WTC11 (cell line): ENCODE measurements at regions not wholly inside any gene's neighbourhood (a gene's known extent, or its start where the extent isn't known, plus 50 kb on each side); places are given as distances from the start of the nearest gene placed in this dataset.

ENCODE experiments used
- ATAC-seq: fragments of 200-7000 bp; cut with Tn5 transposase; 2 replicates; pipeline ENCODE4 v1.10.0; 2021; ENCODE audit warnings: mild to moderate bottlenecking, moderate library complexity
- CTCF ChIA-PET: fragments of 300-600 bp; sonication (Branson Sonifier 250); formaldehyde crosslinking; loops from one replicate; lab custom pipeline; 2021; ENCODE audit warnings: antibody characterized with exemption; lab: Charles Lee
- POLR2A ChIA-PET: fragments of 350-600 bp; sonication (Branson Sonifier 250); formaldehyde crosslinking; loops from one replicate; lab custom pipeline; 2021; ENCODE audit warnings: antibody characterized with exemption; lab: Charles Lee
- DNase-seq: peaks from one replicate; pipeline ENCODE4 v3.0.0; 2021; ENCODE audit warnings: low spot score
- H3K27ac Mint-ChIP-seq: 2 replicates; pipeline ENCODE4 v1.8.0; 2021; ENCODE audit warnings: mixed read lengths
- H3K27me3 Mint-ChIP-seq: 2 replicates; pipeline ENCODE4 v1.8.0; 2021; ENCODE audit warnings: low read depth, mild to moderate bottlenecking, moderate library complexity, mixed read lengths
- H3K36me3 Mint-ChIP-seq: 2 replicates; pipeline ENCODE4 v1.8.0; 2021; ENCODE audit warnings: mixed read lengths
- H3K4me1 Mint-ChIP-seq: 2 replicates; pipeline ENCODE4 v1.8.0; 2022; ENCODE audit warnings: mixed read lengths
- H3K4me3 Mint-ChIP-seq: 2 replicates; pipeline ENCODE4 v1.8.0; 2021; ENCODE audit warnings: mild to moderate bottlenecking, moderate library complexity, mixed read lengths
- H3K9me3 Mint-ChIP-seq: 2 replicates; pipeline ENCODE4 v1.8.0; 2021; ENCODE audit warnings: mixed read lengths
- ELF4 ChIP-seq: sonication (generic); formaldehyde crosslinking; IDR thresholded peaks from 2 replicates; pipeline ENCODE4 v1.8.1; 2022; ENCODE audit warnings: low read depth, mild to moderate bottlenecking, moderate library complexity, missing genetic modification reagents
- ESRRA ChIP-seq: sonication (generic); formaldehyde crosslinking; IDR thresholded peaks from 2 replicates; pipeline ENCODE4 v1.8.1; 2022; ENCODE audit warnings: mild to moderate bottlenecking, missing genetic modification reagents, borderline replicate concordance
- GTF2I ChIP-seq: fragments of 250-450 bp; sonication (Bioruptor Pico); conservative IDR thresholded peaks from 2 replicates; pipeline ENCODE4 v1.4.0; 2021; ENCODE audit warnings: mild to moderate bottlenecking
- MXD4 ChIP-seq: fragments of 250-450 bp; sonication (Bioruptor Pico); IDR thresholded peaks from 2 replicates; pipeline ENCODE4 v1.8.0; 2021; ENCODE audit warnings: mild to moderate bottlenecking, moderate library complexity, borderline replicate concordance
- NFE2L1 ChIP-seq: sonication (generic); formaldehyde crosslinking; IDR thresholded peaks from 2 replicates; pipeline ENCODE4 v1.8.1; 2023; ENCODE audit warnings: missing genetic modification reagents
- TCF7 ChIP-seq: sonication (generic); formaldehyde crosslinking; IDR thresholded peaks from 2 replicates; pipeline ENCODE4 v1.8.0; 2022; ENCODE audit warnings: mild to moderate bottlenecking, low read depth, missing genetic modification reagents, moderate library complexity
- TEAD4 ChIP-seq: sonication (generic); formaldehyde crosslinking; IDR thresholded peaks from 2 replicates; pipeline ENCODE4 v1.8.0; 2022; ENCODE audit warnings: mild to moderate bottlenecking, missing genetic modification reagents
- TF ChIP-seq, protein P1 (sequence below): sonication (generic); formaldehyde crosslinking; IDR thresholded peaks from 2 replicates; pipeline ENCODE4 v1.8.1; 2023; ENCODE audit warnings: mild to moderate bottlenecking, missing genetic modification reagents, moderate library complexity
- TF ChIP-seq, protein P2 (sequence below): fragments of 250-450 bp; sonication (Bioruptor Pico); IDR thresholded peaks from 2 replicates; pipeline ENCODE4 v1.9.0; 2021; ENCODE audit warnings: mild to moderate bottlenecking
- TF ChIP-seq, protein P3 (sequence below): sonication (generic); formaldehyde crosslinking; IDR thresholded peaks from 2 replicates; pipeline ENCODE4 v1.8.1; 2023; ENCODE audit warnings: mild to moderate bottlenecking, missing genetic modification reagents, borderline replicate concordance
- TF ChIP-seq, protein P4 (sequence below): sonication (generic); formaldehyde crosslinking; IDR thresholded peaks from 2 replicates; pipeline ENCODE4 v1.8.1; 2023; ENCODE audit warnings: mild to moderate bottlenecking, moderate library complexity, missing genetic modification reagents
- TF ChIP-seq, protein P5 (sequence below): sonication (generic); formaldehyde crosslinking; IDR thresholded peaks from 2 replicates; pipeline ENCODE4 v1.8.1; 2022; ENCODE audit warnings: mild to moderate bottlenecking, missing genetic modification reagents, moderate library complexity, borderline replicate concordance
- TF ChIP-seq, protein P6 (sequence below): sonication (generic); formaldehyde crosslinking; IDR thresholded peaks from 2 replicates; pipeline ENCODE4 v1.8.0; 2022; ENCODE audit warnings: mild to moderate bottlenecking, missing genetic modification reagents
- TF ChIP-seq, protein P7 (sequence below): fragments of 250-450 bp; sonication (Bioruptor Pico); IDR thresholded peaks from 2 replicates; pipeline ENCODE4 v1.9.0; 2021; ENCODE audit warnings: mild to moderate bottlenecking, borderline replicate concordance
- TF ChIP-seq, protein P8 (sequence below): sonication (generic); formaldehyde crosslinking; conservative IDR thresholded peaks from 2 replicates; pipeline ENCODE4 v1.8.1; 2022; ENCODE audit warnings: mild to moderate bottlenecking, missing genetic modification reagents
- TF ChIP-seq, protein P9 (sequence below): sonication (generic); formaldehyde crosslinking; IDR thresholded peaks from 2 replicates; pipeline ENCODE4 v1.8.1; 2022; ENCODE audit warnings: missing genetic modification reagents, borderline replicate concordance

DNA sequence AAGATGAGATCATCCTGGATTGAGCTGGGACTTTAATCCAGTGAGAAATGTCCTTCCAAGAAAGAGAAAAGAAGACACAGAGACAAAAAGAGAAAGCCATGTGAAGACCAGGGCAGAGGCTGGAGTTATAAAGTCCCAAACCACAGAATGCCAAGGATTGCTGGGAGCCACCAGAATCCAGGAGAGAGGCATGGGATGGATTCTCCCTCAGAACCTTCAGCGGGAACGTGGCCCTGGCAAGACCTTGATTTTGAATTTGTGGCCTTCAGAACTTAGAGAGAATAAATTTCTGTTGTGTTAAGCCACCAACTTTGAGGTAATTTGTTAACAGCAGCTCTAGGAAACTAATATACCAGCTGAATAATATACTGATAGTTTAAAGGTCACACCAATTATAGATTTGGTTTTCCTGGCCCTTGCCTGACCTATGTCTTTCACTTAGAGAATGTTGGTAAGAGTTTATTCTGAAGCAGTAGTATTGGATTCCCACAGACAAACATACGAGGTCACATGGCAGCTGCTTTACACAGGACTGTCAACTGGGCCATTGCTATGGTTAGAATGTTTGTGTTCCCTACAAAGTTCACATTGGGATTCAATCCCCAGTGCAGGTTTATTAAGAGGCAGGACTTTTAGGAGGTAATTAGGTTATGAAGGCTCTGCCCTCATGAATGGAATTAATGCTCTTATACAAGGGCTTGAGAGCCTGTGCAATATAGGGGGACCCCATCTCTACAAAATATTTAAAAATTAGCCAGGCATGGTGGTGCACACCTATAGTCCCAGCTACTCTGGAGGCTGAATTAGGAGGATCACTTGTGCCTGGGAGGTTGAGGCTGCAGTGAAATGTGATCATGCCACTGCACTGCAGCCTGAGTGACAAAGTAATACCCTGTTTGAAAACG is 156.5 kb upstream of the EEA1 start:
- Mint-ChIP-seq H3K4me3 (no peak overlapping the region), H3K9me3 (peaks cover 21% of the 10 kb centered on the region), H3K36me3 (peaks cover 18% of the 10 kb centered on the region), H3K4me1 (peaks cover 31% of the 10 kb centered on the region), H3K27ac (no peak overlapping the region), H3K27me3 (no peaks in the 10 kb centered on the region)
- ATAC-seq (no peak), DNase-seq (no peak)
- POLR2A ChIA-PET: no interaction called here
- no peak for TF ChIP-seq ESRRA (CRISPR knock-in tag)
- TF ChIP-seq, protein P1, sequence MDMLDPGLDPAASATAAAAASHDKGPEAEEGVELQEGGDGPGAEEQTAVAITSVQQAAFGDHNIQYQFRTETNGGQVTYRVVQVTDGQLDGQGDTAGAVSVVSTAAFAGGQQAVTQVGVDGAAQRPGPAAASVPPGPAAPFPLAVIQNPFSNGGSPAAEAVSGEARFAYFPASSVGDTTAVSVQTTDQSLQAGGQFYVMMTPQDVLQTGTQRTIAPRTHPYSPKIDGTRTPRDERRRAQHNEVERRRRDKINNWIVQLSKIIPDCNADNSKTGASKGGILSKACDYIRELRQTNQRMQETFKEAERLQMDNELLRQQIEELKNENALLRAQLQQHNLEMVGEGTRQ (CRISPR knock-in tag): no peak
- CTCF ChIA-PET: no interaction called here

DNA sequence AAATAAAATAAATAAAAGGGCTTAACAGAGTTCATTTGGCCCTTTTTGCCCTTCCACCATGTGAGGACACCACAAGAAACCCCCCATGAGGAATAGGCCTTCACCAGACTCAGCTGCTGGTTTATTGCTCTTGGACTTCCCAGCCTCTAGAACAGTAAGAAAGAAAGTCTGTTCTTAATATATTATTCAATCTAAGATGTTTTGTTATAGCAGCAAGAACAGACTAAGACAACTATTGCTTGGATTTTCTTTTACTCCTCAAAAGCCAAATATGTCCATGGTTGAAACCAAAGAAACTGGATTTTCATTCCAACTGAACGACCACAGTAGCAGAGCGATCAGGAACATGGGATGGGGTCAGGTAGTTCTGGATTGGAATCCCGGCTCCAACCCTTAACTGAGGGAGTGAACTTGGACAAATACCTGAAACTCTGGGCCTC is 157.2 kb upstream of the EEA1 start:
- ChIA-PET POLR2A (no interaction called here), CTCF (no interaction called here)
- Mint-ChIP-seq H3K9me3 (peaks cover 21% of the 10 kb centered on the region), H3K36me3 (peaks cover 18% of the 10 kb centered on the region), H3K4me3 (no peak overlapping the region), H3K4me1 (peaks cover 25% of the 10 kb centered on the region), H3K27me3 (no peaks in the 10 kb centered on the region), H3K27ac (no peak overlapping the region)
- DNase-seq (no peak), ATAC-seq (no peak)
- TF ChIP-seq NFE2L1 (CRISPR knock-in tag): no peak
- TF ChIP-seq, protein P2, sequence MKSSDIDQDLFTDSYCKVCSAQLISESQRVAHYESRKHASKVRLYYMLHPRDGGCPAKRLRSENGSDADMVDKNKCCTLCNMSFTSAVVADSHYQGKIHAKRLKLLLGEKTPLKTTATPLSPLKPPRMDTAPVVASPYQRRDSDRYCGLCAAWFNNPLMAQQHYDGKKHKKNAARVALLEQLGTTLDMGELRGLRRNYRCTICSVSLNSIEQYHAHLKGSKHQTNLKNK (CRISPR knock-in tag): no peak
- TF ChIP-seq TCF7: no peak
- TF ChIP-seq, protein P3, sequence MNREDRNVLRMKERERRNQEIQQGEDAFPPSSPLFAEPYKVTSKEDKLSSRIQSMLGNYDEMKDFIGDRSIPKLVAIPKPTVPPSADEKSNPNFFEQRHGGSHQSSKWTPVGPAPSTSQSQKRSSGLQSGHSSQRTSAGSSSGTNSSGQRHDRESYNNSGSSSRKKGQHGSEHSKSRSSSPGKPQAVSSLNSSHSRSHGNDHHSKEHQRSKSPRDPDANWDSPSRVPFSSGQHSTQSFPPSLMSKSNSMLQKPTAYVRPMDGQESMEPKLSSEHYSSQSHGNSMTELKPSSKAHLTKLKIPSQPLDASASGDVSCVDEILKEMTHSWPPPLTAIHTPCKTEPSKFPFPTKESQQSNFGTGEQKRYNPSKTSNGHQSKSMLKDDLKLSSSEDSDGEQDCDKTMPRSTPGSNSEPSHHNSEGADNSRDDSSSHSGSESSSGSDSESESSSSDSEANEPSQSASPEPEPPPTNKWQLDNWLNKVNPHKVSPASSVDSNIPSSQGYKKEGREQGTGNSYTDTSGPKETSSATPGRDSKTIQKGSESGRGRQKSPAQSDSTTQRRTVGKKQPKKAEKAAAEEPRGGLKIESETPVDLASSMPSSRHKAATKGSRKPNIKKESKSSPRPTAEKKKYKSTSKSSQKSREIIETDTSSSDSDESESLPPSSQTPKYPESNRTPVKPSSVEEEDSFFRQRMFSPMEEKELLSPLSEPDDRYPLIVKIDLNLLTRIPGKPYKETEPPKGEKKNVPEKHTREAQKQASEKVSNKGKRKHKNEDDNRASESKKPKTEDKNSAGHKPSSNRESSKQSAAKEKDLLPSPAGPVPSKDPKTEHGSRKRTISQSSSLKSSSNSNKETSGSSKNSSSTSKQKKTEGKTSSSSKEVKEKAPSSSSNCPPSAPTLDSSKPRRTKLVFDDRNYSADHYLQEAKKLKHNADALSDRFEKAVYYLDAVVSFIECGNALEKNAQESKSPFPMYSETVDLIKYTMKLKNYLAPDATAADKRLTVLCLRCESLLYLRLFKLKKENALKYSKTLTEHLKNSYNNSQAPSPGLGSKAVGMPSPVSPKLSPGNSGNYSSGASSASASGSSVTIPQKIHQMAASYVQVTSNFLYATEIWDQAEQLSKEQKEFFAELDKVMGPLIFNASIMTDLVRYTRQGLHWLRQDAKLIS (CRISPR knock-in tag): no peak
- TF ChIP-seq MXD4 (CRISPR knock-in tag): no peak
- TF ChIP-seq, protein P4, sequence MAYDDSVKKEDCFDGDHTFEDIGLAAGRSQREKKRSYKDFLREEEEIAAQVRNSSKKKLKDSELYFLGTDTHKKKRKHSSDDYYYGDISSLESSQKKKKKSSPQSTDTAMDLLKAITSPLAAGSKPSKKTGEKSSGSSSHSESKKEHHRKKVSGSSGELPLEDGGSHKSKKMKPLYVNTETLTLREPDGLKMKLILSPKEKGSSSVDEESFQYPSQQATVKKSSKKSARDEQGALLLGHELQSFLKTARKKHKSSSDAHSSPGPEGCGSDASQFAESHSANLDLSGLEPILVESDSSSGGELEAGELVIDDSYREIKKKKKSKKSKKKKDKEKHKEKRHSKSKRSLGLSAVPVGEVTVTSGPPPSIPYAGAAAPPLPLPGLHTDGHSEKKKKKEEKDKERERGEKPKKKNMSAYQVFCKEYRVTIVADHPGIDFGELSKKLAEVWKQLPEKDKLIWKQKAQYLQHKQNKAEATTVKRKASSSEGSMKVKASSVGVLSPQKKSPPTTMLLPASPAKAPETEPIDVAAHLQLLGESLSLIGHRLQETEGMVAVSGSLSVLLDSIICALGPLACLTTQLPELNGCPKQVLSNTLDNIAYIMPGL (CRISPR knock-in tag): no peak
- TF ChIP-seq, protein P5, sequence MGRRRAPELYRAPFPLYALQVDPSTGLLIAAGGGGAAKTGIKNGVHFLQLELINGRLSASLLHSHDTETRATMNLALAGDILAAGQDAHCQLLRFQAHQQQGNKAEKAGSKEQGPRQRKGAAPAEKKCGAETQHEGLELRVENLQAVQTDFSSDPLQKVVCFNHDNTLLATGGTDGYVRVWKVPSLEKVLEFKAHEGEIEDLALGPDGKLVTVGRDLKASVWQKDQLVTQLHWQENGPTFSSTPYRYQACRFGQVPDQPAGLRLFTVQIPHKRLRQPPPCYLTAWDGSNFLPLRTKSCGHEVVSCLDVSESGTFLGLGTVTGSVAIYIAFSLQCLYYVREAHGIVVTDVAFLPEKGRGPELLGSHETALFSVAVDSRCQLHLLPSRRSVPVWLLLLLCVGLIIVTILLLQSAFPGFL (CRISPR knock-in tag): no peak
- no peak for TF ChIP-seq TEAD4 (CRISPR knock-in tag)
- no peak for TF ChIP-seq GTF2I
- TF ChIP-seq, protein P6, sequence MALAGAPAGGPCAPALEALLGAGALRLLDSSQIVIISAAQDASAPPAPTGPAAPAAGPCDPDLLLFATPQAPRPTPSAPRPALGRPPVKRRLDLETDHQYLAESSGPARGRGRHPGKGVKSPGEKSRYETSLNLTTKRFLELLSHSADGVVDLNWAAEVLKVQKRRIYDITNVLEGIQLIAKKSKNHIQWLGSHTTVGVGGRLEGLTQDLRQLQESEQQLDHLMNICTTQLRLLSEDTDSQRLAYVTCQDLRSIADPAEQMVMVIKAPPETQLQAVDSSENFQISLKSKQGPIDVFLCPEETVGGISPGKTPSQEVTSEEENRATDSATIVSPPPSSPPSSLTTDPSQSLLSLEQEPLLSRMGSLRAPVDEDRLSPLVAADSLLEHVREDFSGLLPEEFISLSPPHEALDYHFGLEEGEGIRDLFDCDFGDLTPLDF (CRISPR knock-in tag): no peak
- TF ChIP-seq, protein P7, sequence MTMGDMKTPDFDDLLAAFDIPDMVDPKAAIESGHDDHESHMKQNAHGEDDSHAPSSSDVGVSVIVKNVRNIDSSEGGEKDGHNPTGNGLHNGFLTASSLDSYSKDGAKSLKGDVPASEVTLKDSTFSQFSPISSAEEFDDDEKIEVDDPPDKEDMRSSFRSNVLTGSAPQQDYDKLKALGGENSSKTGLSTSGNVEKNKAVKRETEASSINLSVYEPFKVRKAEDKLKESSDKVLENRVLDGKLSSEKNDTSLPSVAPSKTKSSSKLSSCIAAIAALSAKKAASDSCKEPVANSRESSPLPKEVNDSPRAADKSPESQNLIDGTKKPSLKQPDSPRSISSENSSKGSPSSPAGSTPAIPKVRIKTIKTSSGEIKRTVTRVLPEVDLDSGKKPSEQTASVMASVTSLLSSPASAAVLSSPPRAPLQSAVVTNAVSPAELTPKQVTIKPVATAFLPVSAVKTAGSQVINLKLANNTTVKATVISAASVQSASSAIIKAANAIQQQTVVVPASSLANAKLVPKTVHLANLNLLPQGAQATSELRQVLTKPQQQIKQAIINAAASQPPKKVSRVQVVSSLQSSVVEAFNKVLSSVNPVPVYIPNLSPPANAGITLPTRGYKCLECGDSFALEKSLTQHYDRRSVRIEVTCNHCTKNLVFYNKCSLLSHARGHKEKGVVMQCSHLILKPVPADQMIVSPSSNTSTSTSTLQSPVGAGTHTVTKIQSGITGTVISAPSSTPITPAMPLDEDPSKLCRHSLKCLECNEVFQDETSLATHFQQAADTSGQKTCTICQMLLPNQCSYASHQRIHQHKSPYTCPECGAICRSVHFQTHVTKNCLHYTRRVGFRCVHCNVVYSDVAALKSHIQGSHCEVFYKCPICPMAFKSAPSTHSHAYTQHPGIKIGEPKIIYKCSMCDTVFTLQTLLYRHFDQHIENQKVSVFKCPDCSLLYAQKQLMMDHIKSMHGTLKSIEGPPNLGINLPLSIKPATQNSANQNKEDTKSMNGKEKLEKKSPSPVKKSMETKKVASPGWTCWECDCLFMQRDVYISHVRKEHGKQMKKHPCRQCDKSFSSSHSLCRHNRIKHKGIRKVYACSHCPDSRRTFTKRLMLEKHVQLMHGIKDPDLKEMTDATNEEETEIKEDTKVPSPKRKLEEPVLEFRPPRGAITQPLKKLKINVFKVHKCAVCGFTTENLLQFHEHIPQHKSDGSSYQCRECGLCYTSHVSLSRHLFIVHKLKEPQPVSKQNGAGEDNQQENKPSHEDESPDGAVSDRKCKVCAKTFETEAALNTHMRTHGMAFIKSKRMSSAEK (CRISPR knock-in tag): no peak
- TF ChIP-seq, protein P8, sequence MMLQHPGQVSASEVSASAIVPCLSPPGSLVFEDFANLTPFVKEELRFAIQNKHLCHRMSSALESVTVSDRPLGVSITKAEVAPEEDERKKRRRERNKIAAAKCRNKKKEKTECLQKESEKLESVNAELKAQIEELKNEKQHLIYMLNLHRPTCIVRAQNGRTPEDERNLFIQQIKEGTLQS (CRISPR knock-in tag): no peak
- TF ChIP-seq ELF4 (CRISPR knock-in tag): no peak
- TF ChIP-seq, protein P9, sequence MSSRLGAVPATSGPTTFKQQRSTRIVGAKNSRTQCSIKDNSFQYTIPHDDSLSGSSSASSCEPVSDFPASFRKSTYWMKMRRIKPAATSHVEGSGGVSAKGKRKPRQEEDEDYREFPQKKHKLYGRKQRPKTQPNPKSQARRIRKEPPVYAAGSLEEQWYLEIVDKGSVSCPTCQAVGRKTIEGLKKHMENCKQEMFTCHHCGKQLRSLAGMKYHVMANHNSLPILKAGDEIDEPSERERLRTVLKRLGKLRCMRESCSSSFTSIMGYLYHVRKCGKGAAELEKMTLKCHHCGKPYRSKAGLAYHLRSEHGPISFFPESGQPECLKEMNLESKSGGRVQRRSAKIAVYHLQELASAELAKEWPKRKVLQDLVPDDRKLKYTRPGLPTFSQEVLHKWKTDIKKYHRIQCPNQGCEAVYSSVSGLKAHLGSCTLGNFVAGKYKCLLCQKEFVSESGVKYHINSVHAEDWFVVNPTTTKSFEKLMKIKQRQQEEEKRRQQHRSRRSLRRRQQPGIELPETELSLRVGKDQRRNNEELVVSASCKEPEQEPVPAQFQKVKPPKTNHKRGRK (CRISPR knock-in tag): no peak
